Nephron (organoid): ENCODE measurements at regions not wholly inside any gene's neighbourhood (a gene's known extent, or its start where the extent isn't known, plus 50 kb on each side); places are given as distances from the start of the nearest gene placed in this dataset.

Source experiments
- H3K27ac Mint-ChIP-seq, 3 experiments: 2 replicates each; pipeline ENCODE4 v1.8.0; 2020; ENCODE audit warnings: mixed read lengths in 3 of 3, mild to moderate bottlenecking in 2 of 3, moderate library complexity in 1 of 3
- H3K27me3 Mint-ChIP-seq: 2 replicates; pipeline ENCODE4 v1.8.0; 2021; ENCODE audit warnings: low read depth, mild to moderate bottlenecking, moderate library complexity, mixed read lengths
- H3K36me3 Mint-ChIP-seq: 2 replicates; pipeline ENCODE4 v1.8.0; 2020; ENCODE audit warnings: low read depth, mixed read lengths
- H3K4me1 Mint-ChIP-seq: 2 replicates; pipeline ENCODE4 v1.8.0; 2020; ENCODE audit warnings: mixed read lengths
- H3K4me3 Mint-ChIP-seq, 3 experiments: 2 replicates each; pipeline ENCODE4 v1.8.0; 2020; ENCODE audit warnings: mild to moderate bottlenecking in 3 of 3, mixed read lengths in 3 of 3, moderate library complexity in 2 of 3
- H3K9me3 Mint-ChIP-seq: 2 replicates; pipeline ENCODE4 v1.8.0; 2020; ENCODE audit warnings: mixed read lengths
- TF ChIP-seq, protein P1 (sequence below), 3 experiments: fragments of 200-600 bp; sonication (generic); IDR thresholded peaks; one replicate each; pipeline ENCODE4 v1.5.0; 2021; ENCODE audit warnings: antibody characterized with exemption in 3 of 3; ENCODE audit not compliant: unreplicated experiment in 3 of 3

DNA sequence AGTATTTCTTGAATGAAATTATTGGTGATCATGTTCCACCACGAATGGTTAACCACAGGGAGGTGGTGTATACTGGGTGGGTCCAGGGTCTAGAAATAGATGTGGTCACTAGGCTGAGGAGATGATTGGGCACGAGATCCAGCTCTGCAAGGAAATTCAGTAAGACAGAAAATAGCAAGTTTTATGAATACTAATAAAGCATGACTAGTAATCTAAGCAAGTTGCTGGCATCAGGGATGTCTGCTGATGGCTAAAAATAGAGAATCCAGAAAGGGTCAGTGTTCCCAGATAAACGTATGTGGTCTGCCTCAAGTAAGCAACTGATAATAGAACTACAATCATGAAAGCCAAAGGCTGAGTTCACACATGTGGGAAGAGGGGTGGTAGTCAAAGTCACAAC lies 108.3 kb upstream of the FRMD4B start:
- Mint-ChIP-seq H3K9me3 (peaks cover 2% of the 10 kb centered on the region), H3K36me3 (no peaks in the 10 kb centered on the region), H3K27me3 (peaks cover 4% of the 10 kb centered on the region), H3K4me1 (no peaks in the 10 kb centered on the region), H3K4me3 (no peak overlapping the region), H3K27ac (no peak overlapping the region)
- TF ChIP-seq, protein P1, sequence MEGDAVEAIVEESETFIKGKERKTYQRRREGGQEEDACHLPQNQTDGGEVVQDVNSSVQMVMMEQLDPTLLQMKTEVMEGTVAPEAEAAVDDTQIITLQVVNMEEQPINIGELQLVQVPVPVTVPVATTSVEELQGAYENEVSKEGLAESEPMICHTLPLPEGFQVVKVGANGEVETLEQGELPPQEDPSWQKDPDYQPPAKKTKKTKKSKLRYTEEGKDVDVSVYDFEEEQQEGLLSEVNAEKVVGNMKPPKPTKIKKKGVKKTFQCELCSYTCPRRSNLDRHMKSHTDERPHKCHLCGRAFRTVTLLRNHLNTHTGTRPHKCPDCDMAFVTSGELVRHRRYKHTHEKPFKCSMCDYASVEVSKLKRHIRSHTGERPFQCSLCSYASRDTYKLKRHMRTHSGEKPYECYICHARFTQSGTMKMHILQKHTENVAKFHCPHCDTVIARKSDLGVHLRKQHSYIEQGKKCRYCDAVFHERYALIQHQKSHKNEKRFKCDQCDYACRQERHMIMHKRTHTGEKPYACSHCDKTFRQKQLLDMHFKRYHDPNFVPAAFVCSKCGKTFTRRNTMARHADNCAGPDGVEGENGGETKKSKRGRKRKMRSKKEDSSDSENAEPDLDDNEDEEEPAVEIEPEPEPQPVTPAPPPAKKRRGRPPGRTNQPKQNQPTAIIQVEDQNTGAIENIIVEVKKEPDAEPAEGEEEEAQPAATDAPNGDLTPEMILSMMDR (IDR thresholded peaks at IDR 0.05; ENCODE audit: unreplicated experiment in 3 of 3) = no peak

- Mint-ChIP-seq H3K36me3 (no peaks in the 10 kb centered on the region), H3K27me3 (peaks cover 4% of the 10 kb centered on the region), H3K9me3 (peaks cover 2% of the 10 kb centered on the region), H3K4me1 (no peaks in the 10 kb centered on the region), H3K4me3 (no peak overlapping the region), H3K27ac (no peak overlapping the region)
- TF ChIP-seq, protein P1 (IDR thresholded peaks at IDR 0.05; ENCODE audit: unreplicated experiment in 3 of 3) = no peak
Measured at GRCh38 chr3:69493157-69493556, 107.3 kb upstream of the FRMD4B start.

DNA sequence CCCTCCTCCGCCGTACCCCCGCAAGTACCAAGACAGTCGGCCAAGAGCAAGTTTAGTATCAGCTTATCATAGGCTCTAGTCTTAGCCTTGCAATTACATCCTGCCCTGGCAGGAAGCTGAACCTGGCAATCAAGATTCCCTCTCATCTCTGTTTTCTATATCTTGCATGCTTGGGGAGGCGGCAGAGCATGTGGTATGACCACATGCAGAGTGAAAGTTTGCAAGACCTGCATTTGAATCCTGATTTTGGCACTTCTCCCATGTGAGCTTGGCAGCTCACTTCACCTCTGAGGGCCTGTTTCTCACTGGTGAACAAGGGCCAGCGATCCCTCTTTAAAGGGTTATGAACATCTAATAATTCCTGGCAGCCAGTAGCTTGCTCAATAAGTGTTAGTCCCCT lies 106.1 kb upstream of the FRMD4B start:
- Mint-ChIP-seq H3K27me3 (peaks cover 4% of the 10 kb centered on the region), H3K9me3 (peaks cover 2% of the 10 kb centered on the region), H3K4me1 (no peaks in the 10 kb centered on the region), H3K27ac (no peak overlapping the region), H3K36me3 (no peaks in the 10 kb centered on the region), H3K4me3 (no peak overlapping the region)
- TF ChIP-seq, protein P1 (IDR thresholded peaks at IDR 0.05; ENCODE audit: unreplicated experiment in 3 of 3) = no peak

- peaks cover 4% of the 10 kb centered on the region for H3K27me3 Mint-ChIP-seq
- no peaks in the 10 kb centered on the region for H3K9me3 Mint-ChIP-seq
- H3K4me1 Mint-ChIP-seq = peaks cover 7% of the 10 kb centered on the region
- no peak overlapping the region for H3K4me3 Mint-ChIP-seq
- no peak overlapping the region for H3K27ac Mint-ChIP-seq
- TF ChIP-seq, protein P1 (IDR thresholded peaks at IDR 0.05; ENCODE audit: unreplicated experiment in 3 of 3) = no peak
- H3K36me3 Mint-ChIP-seq = no peaks in the 10 kb centered on the region
Measured at GRCh38 chr3:69490971-69491370, 105.1 kb upstream of the FRMD4B start.

DNA sequence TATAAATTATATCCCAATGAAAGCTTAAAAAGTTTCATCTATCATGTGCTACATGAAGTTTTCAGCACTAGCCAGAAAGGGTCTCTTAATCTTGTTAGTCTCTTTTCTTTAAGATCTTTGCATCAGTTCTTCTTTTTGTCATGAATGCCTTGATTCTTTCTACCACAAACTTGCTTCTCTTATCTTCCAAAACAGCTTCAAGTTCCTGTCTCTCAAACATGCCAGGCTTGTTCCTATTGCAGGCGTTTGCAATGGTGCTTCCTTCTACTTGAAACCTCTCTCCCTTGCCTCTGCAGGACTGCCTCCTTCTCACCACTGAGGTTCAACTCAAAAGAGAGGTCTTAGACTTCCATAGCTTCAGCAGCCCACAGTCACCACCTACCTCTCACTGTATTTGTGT lies 104.3 kb upstream of the FRMD4B start:
- Mint-ChIP-seq H3K27me3 (peaks cover 4% of the 10 kb centered on the region), H3K4me3 (no peak overlapping the region), H3K4me1 (peaks cover 9% of the 10 kb centered on the region), H3K9me3 (no peaks in the 10 kb centered on the region), H3K27ac (no peak overlapping the region), H3K36me3 (no peaks in the 10 kb centered on the region)
- TF ChIP-seq, protein P1 (IDR thresholded peaks at IDR 0.05; ENCODE audit: unreplicated experiment in 3 of 3) = no peak

GRCh38 chr3:69488026-69488425 lies 102.1 kb upstream of the FRMD4B start:
- Mint-ChIP-seq H3K27me3 (peaks cover 4% of the 10 kb centered on the region), H3K36me3 (no peaks in the 10 kb centered on the region), H3K9me3 (no peaks in the 10 kb centered on the region), H3K27ac (no peak overlapping the region), H3K4me1 (peaks cover 24% of the 10 kb centered on the region), H3K4me3 (no peak overlapping the region)
- TF ChIP-seq, protein P1 (IDR thresholded peaks at IDR 0.05; ENCODE audit: unreplicated experiment in 3 of 3) = no peak
